GM19238 (cell line): ENCODE measurements at regions not wholly inside any gene's neighbourhood (a gene's known extent, or its start where the extent isn't known, plus 50 kb on each side); places are given as distances from the start of the nearest gene placed in this dataset.
"Not testable (repeated sequence)": the region's sequence is repeated elsewhere in the genome, so short reads cannot be mapped to it uniquely, and the experiment has no call there.

ENCODE experiments used
- DNase-seq: peaks from one replicate; pipeline ENCODE4 v3.0.0; 2011; ENCODE audit warnings: low spot score; ENCODE audit not compliant: insufficient read length

DNA sequence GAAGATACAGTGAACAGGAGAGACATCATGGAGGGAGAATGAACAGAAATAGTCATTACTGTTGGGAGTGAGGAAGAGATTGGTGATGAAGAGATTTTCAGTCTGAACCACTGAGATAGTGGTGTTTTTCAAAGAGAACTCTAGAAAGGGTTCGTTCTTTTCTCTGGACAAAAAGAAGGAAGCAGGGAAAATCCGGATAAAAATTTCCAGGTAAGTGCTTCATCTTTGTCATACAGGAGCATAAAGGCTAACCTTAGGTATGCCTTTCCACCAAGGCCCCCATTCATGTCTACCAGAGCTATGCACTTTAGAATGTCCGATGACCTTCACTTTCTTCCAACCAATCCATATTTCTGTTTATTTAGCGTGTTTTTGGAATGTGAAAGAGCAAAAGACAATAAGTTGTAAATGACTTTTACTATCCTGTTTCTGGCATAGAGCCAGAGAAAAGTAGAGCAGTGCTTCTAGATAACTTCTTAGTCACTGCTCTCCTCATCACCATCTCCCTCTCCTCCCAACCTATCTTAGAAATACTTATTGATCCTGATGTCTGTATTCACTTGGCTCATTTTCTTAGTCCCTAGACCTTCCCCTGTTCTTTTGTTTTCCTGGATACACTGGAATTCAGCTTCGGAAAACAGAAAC is 116.5 kb downstream of the TTC6 start:
- DNase-seq, result no peak

DNA sequence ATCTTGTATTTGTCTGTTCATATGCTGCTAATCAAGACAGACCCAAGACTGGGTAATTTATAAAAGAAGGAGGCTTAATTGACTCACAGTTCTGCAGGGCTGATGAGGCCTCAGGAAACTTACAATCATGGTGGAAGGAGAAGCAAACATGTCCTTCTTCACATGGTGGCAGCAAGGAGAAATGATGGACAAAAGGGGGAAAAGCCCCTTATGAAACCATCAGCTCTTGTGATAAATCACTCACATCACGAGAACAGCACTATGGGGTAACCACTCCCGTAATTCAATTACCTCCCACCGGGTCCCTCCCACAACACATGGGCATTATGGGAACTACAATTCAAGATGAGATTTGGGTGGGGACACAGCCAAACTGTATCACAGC is 117.0 kb downstream of the TTC6 start:
- not testable (repeated sequence) for DNase-seq

DNA sequence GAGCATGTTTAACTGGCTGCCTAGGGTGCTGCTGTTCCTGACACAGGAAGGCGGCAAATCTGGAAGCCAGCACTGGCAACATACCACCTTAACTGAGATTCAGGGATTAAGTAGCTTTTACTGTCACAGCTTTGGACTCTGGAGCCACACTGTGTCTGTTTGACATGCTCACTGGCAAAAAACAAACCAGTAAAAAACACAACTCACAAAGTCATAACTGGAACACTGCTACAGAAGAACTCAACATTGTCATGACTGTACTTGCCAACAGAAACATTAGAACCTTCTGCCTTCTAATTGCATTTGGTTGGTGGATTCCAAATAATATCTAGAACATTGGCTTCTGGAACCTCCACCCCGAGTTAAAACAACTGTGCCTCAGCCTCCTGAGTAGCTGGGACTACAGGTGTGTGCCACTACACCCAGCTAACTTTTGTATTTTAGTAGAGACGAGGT is 117.6 kb downstream of the TTC6 start:
- DNase-seq, result no peak

DNA sequence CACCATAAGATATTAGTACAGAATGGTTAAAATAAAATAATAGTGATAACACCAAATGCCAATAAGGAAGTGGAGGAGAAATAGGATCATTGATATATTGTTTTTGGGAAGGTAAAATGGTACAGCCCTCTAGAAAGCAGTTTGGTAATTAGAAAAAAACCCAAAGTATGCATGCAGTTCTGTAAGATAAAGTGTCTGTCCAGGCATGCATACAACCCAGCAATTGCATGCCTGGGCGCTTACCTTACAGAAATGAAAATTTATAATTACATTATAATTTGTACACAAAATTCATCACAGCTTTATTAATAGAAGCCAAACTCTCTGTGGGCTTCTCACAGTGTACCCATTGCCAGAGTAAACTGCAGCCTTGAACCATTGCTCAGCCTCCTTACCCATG is 124.7 kb downstream of the TTC6 start:
- DNase-seq, result no peak

DNA sequence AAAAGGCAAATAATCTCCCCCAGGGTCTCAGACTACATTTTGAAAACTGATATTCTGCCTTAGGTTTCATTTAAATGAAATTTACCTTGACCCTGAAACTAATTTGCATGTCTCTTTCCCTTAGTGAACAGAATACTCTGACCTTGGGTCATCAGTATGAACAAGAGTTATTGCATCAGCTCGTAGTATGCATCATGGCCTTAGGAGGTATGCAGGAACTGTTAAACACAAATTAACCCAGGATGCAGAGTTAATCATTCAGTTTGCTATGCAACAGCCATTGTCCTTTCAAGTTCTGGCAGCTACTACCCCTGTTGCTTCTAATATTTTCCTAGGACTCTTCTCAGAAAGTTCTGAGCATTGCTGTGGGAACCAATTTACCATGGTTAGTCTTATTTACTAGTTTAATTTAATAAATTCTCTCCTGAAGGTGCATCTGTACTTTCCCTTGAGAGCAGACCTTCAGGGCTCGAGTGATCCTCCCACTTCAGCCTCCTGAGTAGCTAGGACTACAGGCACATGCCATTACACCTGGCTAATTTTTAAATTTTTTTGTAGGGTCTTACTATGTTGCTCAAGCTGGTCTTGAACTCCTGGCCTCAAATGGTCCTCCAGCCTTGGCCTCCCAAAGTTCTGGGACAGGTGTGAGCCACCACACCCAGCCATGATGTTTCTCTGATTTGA is 126.7 kb downstream of the TTC6 start:
- DNase-seq, result no peak

DNA sequence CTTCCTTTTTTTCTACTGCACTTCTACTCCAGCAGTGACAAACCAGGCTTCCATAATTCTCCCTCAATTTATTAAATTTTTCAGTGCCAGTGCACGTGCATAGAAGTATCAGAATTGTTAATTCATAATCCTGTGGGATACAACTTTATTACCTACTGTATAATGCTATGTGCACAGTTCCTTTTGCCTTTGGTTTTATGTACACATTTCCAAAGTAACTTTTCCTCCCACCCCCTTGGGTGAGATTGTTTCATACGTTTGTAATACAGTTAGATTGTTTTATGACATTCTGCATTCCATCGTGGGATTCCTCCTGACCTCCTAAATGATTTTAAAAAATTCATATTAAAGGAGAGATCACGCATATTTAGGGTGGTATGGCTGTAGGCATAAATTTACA is 128.1 kb downstream of the TTC6 start:
- DNase-seq, result no peak

DNA sequence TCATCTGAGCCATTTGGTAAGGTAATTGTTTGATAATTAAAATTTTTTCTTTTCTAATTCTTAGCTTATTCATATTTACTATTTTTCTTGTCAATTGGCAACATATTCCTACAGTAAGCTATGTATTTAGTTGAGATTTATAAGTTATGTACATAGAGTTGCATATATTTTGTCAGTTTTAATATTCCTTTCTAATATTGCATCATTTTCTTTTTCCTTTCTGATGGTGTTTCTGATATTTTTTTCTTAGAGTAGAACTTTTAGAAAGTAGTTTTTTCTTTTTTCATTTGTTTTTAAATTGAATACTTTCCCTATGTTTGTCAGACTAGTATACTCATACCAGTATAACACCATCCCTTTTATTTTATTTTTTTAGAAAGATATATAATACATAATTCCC is 131.3 kb downstream of the TTC6 start:
- DNase-seq, result no peak

DNA sequence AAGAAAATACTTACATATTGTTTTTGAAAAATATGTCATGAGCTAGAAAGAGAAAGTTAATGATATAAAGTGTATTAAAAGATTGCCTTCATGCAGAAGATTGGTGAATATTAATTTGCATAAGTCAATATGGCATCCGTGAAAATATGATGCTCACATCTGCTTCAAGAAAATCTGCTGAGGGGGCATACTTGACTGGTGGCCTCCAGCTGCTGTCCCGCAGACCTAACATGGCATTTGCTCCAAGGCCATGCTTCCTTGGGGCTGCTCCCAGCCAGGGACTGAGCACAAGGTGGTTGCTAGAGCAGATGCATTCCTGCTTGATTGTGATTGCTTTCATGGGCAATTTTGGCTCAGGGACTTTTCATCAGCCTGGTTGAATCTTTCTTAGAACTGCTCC is 133.8 kb downstream of the TTC6 start:
- DNase-seq, result no peak

DNA sequence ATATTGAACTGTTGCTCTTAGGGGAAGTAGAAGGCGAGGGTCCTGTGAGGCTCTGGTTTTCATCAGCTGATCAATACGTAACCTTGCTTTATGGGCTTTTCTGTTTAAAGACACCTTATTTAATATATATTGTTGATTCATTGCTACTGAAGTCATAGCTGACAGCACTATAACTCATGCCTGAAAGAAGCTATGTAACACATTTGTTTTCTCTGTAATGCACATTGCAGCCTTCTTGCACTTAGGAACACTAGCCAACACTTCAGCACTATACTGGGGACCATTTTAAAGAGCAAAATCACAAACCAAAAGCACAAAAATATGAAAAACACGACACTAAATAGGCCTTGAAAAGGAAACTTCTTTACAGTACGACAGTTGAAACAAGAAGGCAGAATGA is 135.7 kb downstream of the TTC6 start:
- DNase-seq, result no peak

DNA sequence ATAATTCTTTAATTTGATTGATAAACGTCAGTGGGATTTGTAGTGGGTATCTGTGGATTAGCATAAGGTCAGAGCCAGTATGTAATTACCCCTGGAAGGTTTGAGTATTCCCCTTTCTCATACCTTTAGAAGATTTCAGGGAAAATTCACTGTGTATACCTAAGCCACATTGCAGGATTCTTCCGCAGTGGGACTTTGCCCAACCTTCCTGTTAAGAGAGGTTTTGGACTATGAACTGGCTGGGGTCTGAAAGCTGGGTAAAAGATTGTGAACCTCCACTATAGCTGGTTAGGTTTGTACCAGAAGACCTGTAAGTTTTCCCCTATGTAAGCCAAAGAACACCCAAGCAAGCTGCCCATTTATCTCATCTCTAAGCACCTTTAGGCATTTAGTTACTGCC is 150.2 kb downstream of the TTC6 start:
- no peak for DNase-seq

DNA sequence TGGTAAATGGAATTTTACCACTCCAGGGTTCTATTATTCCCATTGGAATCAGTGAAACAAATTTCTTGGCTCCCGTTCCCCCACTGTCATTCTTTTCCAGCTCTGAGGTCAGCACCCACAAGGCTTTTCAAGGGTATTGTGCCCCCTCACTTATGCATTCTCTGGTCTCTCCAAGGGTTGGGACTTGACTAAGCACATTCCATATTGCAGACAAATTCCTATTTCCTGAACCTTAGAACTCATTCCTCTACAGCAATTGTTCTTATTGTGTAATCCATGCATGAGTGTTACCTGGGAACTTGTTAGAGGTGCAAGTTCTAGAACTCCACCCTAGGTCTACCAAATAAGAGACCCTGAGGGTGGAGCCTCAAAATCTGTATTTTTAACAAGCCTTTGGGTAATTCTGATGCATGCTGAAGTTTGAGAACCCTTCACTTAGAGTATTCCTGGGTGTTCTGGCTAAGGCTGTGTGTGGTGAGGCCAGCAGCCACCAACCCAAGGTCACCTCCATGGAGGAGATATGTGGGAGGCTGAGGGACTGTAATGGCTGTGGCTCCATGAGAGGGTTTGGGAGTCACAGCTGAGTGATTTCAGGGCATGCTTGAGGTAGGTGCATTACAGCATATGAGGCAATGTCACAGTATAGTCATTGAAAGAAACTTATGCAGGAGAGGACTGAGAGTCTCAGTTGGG is 150.9 kb downstream of the TTC6 start:
- DNase-seq, result no peak

DNA sequence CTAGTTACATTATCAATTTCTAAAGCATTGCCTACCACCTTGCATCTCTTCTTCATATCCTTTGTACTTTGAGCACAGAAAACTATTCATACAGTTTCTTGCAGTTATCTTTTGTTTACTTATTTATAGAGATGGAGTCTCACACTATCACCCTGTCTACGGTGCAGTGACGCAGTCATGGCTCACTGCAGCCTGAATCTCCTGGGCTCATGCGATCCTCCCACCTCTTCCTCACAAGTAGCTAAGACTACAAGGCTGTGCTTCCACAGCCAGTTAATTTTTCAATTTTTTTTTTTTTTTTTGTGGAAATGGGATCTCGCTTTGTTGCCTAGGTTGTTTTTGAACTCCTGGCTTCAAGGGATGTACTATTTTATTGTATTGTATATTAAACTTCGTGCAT is 158.0 kb downstream of the TTC6 start:
- no peak for DNase-seq

DNA sequence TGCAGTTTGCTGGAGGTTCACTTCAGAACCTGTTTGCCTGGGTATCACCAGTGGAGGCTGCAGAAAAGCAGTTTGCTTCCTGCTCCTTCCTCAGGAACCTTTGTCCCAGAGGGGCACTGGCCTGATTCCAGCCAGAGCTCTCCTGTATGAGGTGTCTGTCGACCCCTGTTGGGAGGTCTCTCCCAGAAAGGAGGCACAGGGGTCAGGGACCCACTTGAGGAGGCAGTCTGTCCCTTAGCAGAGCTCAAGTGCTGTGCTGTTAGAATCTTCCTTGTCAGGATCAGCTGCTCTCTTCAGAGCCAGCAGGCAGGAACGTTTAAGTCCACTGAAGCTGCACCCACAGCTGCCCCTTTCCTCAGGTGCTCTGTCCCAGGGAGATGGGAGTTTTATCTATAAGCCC is 164.8 kb downstream of the TTC6 start:
- not testable (repeated sequence) for DNase-seq

DNA sequence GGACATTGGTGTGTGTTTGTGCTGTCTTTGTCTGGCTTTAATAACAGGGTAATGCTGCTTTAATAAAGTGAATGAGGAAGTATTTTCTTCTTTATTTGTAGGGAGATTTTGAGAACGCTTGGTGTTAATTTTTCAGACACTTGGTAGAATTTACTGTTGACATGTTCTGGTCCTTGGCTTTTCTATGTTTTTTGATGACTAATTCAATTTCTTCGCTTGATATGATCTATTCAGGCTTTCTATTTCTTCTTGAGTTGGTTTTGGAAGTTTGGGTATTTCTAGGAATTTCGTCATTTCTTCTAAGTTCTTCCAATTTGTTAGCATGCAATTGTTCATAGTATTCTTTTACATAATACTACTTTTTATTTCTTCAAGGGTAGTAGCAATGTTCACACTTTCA is 167.8 kb downstream of the TTC6 start:
- no peak for DNase-seq

DNA sequence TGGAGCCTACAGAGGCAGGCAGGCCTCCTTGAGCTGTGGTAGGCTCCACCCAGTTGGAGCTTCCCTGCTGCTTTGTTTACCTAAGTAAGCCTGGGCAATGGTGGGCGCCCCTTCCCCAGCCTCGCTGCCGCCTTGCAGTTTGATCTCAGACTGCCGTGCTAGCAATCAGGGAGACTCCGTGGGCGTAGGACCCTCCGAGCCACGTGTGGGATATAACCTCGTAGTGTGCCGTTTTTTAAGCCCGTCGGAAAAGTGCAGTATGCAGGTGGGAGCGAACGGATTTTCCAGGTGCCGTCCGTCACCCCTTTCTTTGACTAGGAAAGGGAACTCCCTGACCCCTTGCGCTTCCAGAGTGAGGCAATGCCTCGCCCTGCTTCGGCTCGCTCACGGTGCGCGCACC is 176.9 kb downstream of the TTC6 start:
- not testable (repeated sequence) for DNase-seq

DNA sequence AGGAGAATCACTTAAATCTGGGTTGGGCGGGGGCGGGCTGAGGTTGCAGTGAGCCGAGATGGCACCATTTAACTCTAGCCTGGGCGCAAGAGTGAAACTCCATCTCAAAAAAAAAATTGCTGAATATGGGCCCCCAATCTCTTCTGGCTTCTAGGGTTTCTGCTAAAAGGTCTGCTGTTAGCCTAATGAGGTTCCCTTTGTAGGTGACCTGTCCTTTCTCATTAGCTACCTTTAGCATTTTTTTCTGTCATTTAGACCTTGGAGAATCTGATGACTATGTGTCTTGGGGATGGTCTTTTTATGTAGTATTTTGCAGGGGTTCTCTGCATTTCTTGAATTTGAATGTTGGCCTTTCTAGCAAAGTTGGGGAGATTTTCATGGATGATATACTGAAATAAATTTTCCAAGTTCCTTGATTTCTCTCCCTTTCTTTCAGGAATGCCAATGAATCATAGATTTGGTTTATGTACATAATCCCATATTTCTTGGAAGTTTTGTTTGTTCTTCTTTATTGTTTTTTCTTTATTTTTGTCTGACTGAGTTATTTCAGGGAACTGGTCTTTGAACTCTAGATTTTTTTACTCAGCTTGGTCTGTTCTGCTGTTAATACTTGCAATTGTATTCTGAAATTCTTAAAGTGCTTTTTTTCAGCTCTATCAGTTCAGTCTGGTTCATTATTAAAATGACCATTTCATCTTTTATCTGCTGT is 181.5 kb downstream of the TTC6 start:
- DNase-seq, result no peak

DNA sequence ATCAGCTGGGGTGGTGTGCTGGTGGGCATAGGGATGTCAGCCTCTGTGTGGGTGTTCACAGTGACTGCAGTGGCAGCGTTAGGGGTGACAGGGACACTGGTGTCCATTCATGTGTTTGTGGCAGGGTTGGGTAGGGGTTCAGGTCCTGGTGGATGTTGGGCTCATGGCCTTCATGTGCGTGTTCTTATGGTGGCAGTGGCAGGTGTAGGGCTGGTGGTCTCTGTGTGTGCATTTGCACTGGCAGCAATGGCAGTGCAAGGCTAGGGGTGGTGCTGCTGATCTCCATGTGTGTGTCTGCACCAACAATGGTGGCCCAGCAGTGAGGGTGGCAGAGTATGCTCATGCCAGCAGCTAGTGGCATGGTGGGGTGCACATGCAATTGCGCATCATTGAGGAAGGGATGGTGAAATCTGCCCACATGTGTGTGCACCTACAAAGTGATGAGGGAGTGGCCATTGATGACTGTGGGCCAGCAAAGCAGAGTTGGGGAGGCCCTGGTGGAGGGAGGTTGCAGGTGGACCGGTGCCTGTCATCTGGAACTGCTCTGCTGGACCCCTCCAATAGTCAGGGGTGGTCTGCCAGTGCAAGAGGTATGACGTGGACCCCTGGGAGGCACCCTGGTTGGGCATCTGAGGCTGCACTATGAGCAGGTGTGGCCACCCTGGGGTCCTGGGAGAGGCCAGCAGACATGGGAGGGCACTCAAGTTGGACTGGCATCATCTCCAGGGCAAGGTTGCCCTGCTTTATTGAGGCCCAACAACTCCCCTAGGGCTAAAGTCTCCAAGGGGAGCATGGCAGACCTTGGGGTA is 182.9 kb downstream of the TTC6 start:
- DNase-seq, result no peak

DNA sequence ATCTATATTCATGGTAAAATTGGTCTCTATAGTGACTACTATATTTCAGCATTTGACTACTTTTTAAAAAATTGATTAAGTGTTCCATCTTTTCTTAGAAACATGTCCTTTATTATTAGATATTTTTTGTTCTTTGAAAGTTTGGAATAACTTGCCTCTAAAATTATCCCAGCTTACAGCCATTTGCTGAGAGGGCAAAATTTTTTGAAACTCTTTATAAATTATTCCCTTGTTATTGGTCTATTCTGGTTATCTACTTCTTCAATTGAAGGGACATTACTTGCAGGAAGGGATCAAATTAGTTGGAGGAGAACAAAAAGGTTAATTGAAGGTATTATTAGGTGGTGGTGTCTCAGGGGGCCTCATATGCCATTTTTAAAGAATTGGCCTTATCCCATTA is 184.1 kb downstream of the TTC6 start:
- no peak for DNase-seq

DNA sequence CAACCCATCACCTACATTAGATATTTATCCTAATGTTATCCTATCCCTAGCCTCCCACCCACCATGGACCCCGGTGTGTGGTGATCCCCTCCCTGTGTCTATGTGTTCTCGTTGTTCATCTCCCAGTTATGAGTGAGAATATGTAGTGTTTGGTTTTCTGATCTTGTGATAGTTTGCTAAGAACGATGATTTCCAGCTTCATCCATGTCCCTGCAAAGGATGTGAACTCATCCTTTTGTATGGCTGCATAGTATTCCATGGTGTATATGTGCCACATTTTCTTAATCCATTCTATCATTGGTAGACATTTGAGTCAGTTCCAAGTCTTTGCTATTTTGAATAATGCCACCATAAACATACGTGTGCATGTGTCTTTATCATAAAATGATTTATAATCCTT is 185.3 kb downstream of the TTC6 start:
- not testable (repeated sequence) for DNase-seq

DNA sequence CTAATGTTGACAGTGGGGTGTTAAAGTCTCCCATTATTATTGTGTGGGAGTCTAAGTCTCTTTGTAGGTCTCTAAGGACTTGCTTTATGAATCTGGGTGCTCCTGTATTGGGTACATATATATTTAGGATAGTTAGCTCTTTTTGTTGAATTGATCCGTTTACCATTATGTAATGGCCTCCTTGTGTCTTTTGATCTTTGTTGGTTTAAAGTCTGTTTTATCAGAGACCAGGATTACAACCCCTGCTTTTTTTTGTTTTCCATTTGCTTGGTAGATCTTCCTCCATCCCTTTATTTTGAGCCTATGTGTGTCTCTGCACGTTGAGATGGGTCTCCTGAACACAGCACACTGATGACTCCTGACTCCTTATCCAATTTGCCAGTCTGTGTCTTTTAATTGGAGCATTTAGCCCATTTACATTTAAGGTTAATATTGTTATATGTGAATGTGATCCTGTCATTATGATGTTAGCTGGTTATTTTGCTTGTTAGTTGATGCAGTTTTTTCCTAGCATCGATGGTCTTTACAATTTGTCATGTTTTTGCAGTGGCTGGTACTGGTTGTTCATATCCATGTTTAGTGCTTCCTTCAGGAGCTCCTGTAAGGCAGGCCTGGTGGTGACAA is 188.9 kb downstream of the TTC6 start:
- DNase-seq, result not testable (repeated sequence)

DNA sequence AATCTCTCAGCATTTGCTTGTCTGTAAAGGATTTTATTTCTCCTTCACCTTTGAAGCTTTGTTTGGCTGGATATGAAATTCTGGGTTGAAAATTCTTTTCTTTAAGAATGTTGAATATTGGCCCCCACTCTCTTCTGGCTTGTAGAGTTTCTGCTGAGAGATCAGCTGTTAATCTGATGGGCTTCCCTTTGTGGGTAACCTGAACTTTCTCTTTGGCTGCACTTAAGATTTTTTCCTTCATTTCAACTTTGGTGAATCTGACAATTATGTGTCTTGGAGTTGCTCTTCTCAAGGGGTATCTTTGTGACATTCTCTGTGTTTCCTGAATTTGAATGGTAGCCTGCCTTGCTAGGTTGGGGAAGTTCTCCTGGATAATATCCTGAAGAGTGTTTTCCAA is 189.4 kb downstream of the TTC6 start:
- DNase-seq, result not testable (repeated sequence)
